ENCODE measurements at regions not wholly inside any gene's neighbourhood (a gene's known extent, or its start where the extent isn't known, plus 50 kb on each side); places are given as distances from the start of the nearest gene placed in this dataset.

GRCh38 chr11:47914743-47915142 is 65.6 kb upstream of the PTPRJ start:
- TF ChIP-seq, protein P1, sequence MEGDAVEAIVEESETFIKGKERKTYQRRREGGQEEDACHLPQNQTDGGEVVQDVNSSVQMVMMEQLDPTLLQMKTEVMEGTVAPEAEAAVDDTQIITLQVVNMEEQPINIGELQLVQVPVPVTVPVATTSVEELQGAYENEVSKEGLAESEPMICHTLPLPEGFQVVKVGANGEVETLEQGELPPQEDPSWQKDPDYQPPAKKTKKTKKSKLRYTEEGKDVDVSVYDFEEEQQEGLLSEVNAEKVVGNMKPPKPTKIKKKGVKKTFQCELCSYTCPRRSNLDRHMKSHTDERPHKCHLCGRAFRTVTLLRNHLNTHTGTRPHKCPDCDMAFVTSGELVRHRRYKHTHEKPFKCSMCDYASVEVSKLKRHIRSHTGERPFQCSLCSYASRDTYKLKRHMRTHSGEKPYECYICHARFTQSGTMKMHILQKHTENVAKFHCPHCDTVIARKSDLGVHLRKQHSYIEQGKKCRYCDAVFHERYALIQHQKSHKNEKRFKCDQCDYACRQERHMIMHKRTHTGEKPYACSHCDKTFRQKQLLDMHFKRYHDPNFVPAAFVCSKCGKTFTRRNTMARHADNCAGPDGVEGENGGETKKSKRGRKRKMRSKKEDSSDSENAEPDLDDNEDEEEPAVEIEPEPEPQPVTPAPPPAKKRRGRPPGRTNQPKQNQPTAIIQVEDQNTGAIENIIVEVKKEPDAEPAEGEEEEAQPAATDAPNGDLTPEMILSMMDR (IDR thresholded peaks at IDR 0.05; ENCODE audit: insufficient read depth, low read depth, low read length) = no peak
- no peaks in the 10 kb centered on the region for H3K36me3 ChIP-seq (ENCODE audit: control insufficient read depth, insufficient read depth, low read length)
- no peak for DNase-seq (ENCODE audit: low read depth)
- CTCF ChIA-PET = interaction anchor here (0.6 kb wide), 1 partner anchor 1370 kb away, joined by 3 read pairs; no protein-coding TSS in a partner anchor
- POLR2A ChIA-PET = no interaction called here
- H3K27me3 ChIP-seq (ENCODE audit: control insufficient read depth, insufficient read depth, low read length) = no peaks in the 10 kb centered on the region
- no peak overlapping the region for H3K4me3 ChIP-seq (ENCODE audit: low read depth, low read length)

DNA sequence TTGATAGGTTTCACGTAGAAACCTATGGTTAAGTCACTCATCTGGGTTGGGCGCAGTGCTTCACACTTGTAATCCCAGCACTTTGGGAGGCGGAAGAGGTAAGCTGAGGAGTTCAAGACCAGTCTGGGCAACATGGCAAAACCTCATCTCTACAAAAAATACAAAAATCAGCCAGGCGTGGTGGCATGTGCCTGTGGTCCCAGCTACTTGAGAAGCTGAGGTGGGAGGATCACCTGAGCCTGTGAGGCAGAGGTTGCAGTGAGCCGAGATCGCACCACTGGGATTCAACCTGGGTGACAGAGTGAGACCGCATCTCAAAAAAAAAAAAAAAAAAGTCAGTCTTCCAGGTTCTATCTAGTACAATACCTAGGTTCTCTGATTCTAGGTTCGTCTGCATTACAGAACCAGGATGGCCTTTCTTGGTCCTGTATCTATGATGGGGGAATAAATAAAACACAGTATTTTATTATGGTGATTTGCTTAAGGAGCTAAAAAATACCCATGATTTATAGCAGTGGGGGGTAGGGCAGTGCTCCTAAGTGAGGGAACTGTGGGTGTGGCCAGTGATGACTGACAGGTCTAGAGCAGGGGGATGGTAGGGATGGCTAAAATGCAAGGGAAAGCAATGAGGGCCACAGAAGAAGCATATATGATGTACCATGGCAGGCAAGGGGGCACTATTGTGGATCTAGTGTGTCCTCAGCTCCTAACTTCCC is 65.5 kb upstream of the NUP160 start:
- ChIA-PET POLR2A (no interaction called here), CTCF (no interaction called here)
- Histone ChIP-seq H3K27me3 (ENCODE audit: control insufficient read depth, insufficient read depth, low read length) (no peaks in the 10 kb centered on the region), H3K36me3 (ENCODE audit: control insufficient read depth, insufficient read depth, low read length) (no peaks in the 10 kb centered on the region), H3K4me3 (ENCODE audit: low read depth, low read length) (no peak overlapping the region)
- TF ChIP-seq, protein P1 (IDR thresholded peaks at IDR 0.05; ENCODE audit: insufficient read depth, low read depth, low read length) = no peak
- no peak for DNase-seq (ENCODE audit: low read depth)

DNA sequence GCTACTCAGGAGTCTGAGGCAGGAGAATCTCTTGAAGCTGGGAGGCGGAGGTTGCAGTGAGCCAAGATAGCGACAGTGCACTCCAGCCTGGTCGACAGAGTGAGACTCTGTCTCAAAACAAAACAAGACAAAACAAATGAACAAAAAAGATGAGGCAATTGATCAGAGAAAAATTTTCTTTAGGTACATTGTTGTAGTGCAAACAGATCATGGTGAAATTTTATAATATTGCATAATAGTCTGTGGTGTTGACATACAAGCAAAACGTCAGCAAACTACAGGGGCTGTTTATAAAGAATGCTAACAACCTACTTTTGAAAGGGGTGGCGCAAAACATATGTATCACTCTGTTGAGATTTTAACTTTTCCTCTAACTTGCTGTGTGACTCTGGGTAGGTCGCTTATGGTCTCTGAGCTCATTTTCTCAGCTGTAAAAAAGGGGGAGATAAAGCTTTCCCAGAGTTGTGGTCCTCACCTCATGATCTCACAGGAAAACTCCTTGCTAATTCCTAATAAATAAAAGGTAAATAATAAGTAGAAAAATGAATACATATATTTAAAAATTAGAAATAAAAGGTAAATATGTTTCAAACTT is 64.8 kb upstream of the NUP160 start:
- no peaks in the 10 kb centered on the region for H3K36me3 ChIP-seq (ENCODE audit: control insufficient read depth, insufficient read depth, low read length)
- CTCF ChIA-PET = no interaction called here
- TF ChIP-seq, protein P1 (IDR thresholded peaks at IDR 0.05; ENCODE audit: insufficient read depth, low read depth, low read length) = no peak
- POLR2A ChIA-PET = interaction anchor here (0.6 kb wide), 1 partner anchor 12 kb away, joined by 3 read pairs; no protein-coding TSS in a partner anchor
- DNase-seq (ENCODE audit: low read depth) = no peak
- H3K4me3 ChIP-seq (ENCODE audit: low read depth, low read length) = no peak overlapping the region
- H3K27me3 ChIP-seq (ENCODE audit: control insufficient read depth, insufficient read depth, low read length) = no peaks in the 10 kb centered on the region

GRCh38 chr11:47911149-47911548 is 63.0 kb upstream of the NUP160 start:
- no peaks in the 10 kb centered on the region for H3K36me3 ChIP-seq (ENCODE audit: control insufficient read depth, insufficient read depth, low read length)
- H3K4me3 ChIP-seq (ENCODE audit: low read depth, low read length) = no peak overlapping the region
- ChIA-PET CTCF (no interaction called here), POLR2A (no interaction called here)
- TF ChIP-seq, protein P1 (IDR thresholded peaks at IDR 0.05; ENCODE audit: insufficient read depth, low read depth, low read length) = no peak
- DNase-seq (ENCODE audit: low read depth) = no peak
- H3K27me3 ChIP-seq (ENCODE audit: control insufficient read depth, insufficient read depth, low read length) = no peaks in the 10 kb centered on the region

DNA sequence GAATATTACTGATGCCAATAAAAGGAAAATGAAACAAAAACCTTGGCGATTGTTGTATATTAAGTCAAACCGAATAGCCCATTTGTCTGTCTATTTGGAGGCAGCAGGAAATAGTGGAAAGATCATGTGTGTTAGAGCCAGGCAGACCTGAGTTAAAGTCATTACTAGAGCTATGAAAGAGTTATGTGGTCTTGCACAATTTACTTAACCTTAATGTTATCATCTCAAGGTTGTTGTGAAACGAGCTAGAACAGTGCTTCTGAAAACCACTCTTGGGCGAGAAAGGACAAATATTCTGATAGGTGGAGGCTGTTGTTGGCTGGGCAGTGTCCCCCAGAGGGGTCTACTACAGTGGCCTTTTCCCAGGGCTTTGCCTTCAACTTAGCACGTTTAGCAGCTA is 60.0 kb upstream of the NUP160 start:
- TF ChIP-seq, protein P1 (IDR thresholded peaks at IDR 0.05; ENCODE audit: insufficient read depth, low read depth, low read length) = no peak
- no peak for DNase-seq (ENCODE audit: low read depth)
- CTCF ChIA-PET = no interaction called here
- POLR2A ChIA-PET = no interaction called here
- no peaks in the 10 kb centered on the region for H3K27me3 ChIP-seq (ENCODE audit: control insufficient read depth, insufficient read depth, low read length)
- no peak overlapping the region for H3K4me3 ChIP-seq (ENCODE audit: low read depth, low read length)
- H3K36me3 ChIP-seq (ENCODE audit: control insufficient read depth, insufficient read depth, low read length) = no peaks in the 10 kb centered on the region
